ENCODE measurements at regions not wholly inside any gene's neighbourhood (a gene's known extent, or its start where the extent isn't known, plus 50 kb on each side); places are given as distances from the start of the nearest gene placed in this dataset.

GRCh38 chr11:70610566-70611565 is 212.5 kb downstream of the CTTN start:
- H3K36me3 ChIP-seq (ENCODE audit: control insufficient read depth in 1 of 2, insufficient read depth in 2 of 2, low read length in 2 of 2), result no peaks in the 10 kb centered on the region
- H3K9ac ChIP-seq (ENCODE audit: low read depth in 1 of 2, low read length in 2 of 2), result no peak overlapping the region
- no peak overlapping the region for H3K27ac ChIP-seq (ENCODE audit: low read depth, low read length)
- H3K27me3 ChIP-seq (ENCODE audit: control insufficient read depth in 1 of 2, insufficient read depth in 2 of 2, low read length in 2 of 2), result peaks cover 0 to 2% of the 10 kb centered on the region in 2 donors
- H3K4me3 ChIP-seq (ENCODE audit: low read depth in 1 of 2, low read length in 2 of 2), result no peak overlapping the region
- peaks cover 0 to 9% of the 10 kb centered on the region in 2 donors for H3K9me3 ChIP-seq (ENCODE audit: control insufficient read depth in 1 of 2, low read length in 2 of 2)
- no peaks in the 10 kb centered on the region for H3K4me1 ChIP-seq (ENCODE audit: control insufficient read depth in 1 of 2, insufficient read depth in 2 of 2, low read length in 2 of 2)

- no peaks in the 10 kb centered on the region for H3K4me1 ChIP-seq (ENCODE audit: control insufficient read depth in 1 of 2, insufficient read depth in 2 of 2, low read length in 2 of 2)
- no peak overlapping the region for H3K4me3 ChIP-seq (ENCODE audit: low read depth in 1 of 2, low read length in 2 of 2)
- H3K27me3 ChIP-seq (ENCODE audit: control insufficient read depth in 1 of 2, insufficient read depth in 2 of 2, low read length in 2 of 2), result peaks cover 0 to 2% of the 10 kb centered on the region in 2 donors
- H3K9ac ChIP-seq (ENCODE audit: low read depth in 1 of 2, low read length in 2 of 2), result no peak overlapping the region
- no peaks in the 10 kb centered on the region for H3K36me3 ChIP-seq (ENCODE audit: control insufficient read depth in 1 of 2, insufficient read depth in 2 of 2, low read length in 2 of 2)
- H3K9me3 ChIP-seq (ENCODE audit: control insufficient read depth in 1 of 2, low read length in 2 of 2), result peaks cover 0 to 9% of the 10 kb centered on the region in 2 donors
- no peak overlapping the region for H3K27ac ChIP-seq (ENCODE audit: low read depth, low read length)
Measured at GRCh38 chr11:70611821-70612220, 213.5 kb downstream of the CTTN start.

GRCh38 chr11:70612459-70613141 is 214.3 kb downstream of the CTTN start:
- H3K36me3 ChIP-seq (ENCODE audit: control insufficient read depth in 1 of 2, insufficient read depth in 2 of 2, low read length in 2 of 2), result no peaks in the 10 kb centered on the region
- H3K27ac ChIP-seq (ENCODE audit: low read depth, low read length), result no peak overlapping the region
- H3K27me3 ChIP-seq (ENCODE audit: control insufficient read depth in 1 of 2, insufficient read depth in 2 of 2, low read length in 2 of 2), result peaks cover 0 to 2% of the 10 kb centered on the region in 2 donors
- no peak overlapping the region for H3K9ac ChIP-seq (ENCODE audit: low read depth in 1 of 2, low read length in 2 of 2)
- no peak overlapping the region for H3K4me3 ChIP-seq (ENCODE audit: low read depth in 1 of 2, low read length in 2 of 2)
- H3K9me3 ChIP-seq (ENCODE audit: control insufficient read depth in 1 of 2, low read length in 2 of 2), result peaks cover 0 to 9% of the 10 kb centered on the region in 2 donors
- H3K4me1 ChIP-seq (ENCODE audit: control insufficient read depth in 1 of 2, insufficient read depth in 2 of 2, low read length in 2 of 2), result no peaks in the 10 kb centered on the region

GRCh38 chr11:70614034-70614681 is 215.8 kb downstream of the CTTN start:
- H3K36me3 ChIP-seq (ENCODE audit: control insufficient read depth in 1 of 2, insufficient read depth in 2 of 2, low read length in 2 of 2), result no peaks in the 10 kb centered on the region
- H3K4me3 ChIP-seq (ENCODE audit: low read depth in 1 of 2, low read length in 2 of 2), result no peak overlapping the region
- peaks cover 0 to 2% of the 10 kb centered on the region in 2 donors for H3K27me3 ChIP-seq (ENCODE audit: control insufficient read depth in 1 of 2, insufficient read depth in 2 of 2, low read length in 2 of 2)
- H3K27ac ChIP-seq (ENCODE audit: low read depth, low read length), result no peak overlapping the region
- H3K9ac ChIP-seq (ENCODE audit: low read depth in 1 of 2, low read length in 2 of 2), result no peak overlapping the region
- H3K4me1 ChIP-seq (ENCODE audit: control insufficient read depth in 1 of 2, insufficient read depth in 2 of 2, low read length in 2 of 2), result no peaks in the 10 kb centered on the region
- H3K9me3 ChIP-seq (ENCODE audit: control insufficient read depth in 1 of 2, low read length in 2 of 2), result peaks cover 0 to 9% of the 10 kb centered on the region in 2 donors

GRCh38 chr11:70615036-70615875 is 216.9 kb downstream of the CTTN start:
- H3K27ac ChIP-seq (ENCODE audit: low read depth, low read length), result no peak overlapping the region
- no peak overlapping the region for H3K9ac ChIP-seq (ENCODE audit: low read depth in 1 of 2, low read length in 2 of 2)
- peaks cover 0 to 9% of the 10 kb centered on the region in 2 donors for H3K9me3 ChIP-seq (ENCODE audit: control insufficient read depth in 1 of 2, low read length in 2 of 2)
- no peaks in the 10 kb centered on the region for H3K4me1 ChIP-seq (ENCODE audit: control insufficient read depth in 1 of 2, insufficient read depth in 2 of 2, low read length in 2 of 2)
- H3K27me3 ChIP-seq (ENCODE audit: control insufficient read depth in 1 of 2, insufficient read depth in 2 of 2, low read length in 2 of 2), result peaks cover 0 to 2% of the 10 kb centered on the region in 2 donors
- H3K4me3 ChIP-seq (ENCODE audit: low read depth in 1 of 2, low read length in 2 of 2), result no peak overlapping the region
- no peaks in the 10 kb centered on the region for H3K36me3 ChIP-seq (ENCODE audit: control insufficient read depth in 1 of 2, insufficient read depth in 2 of 2, low read length in 2 of 2)

GRCh38 chr11:70616317-70616716 is 218.0 kb downstream of the CTTN start:
- no peak overlapping the region for H3K9ac ChIP-seq (ENCODE audit: low read depth in 1 of 2, low read length in 2 of 2)
- no peaks in the 10 kb centered on the region for H3K4me1 ChIP-seq (ENCODE audit: control insufficient read depth in 1 of 2, insufficient read depth in 2 of 2, low read length in 2 of 2)
- H3K4me3 ChIP-seq (ENCODE audit: low read depth in 1 of 2, low read length in 2 of 2), result no peak overlapping the region
- no peak overlapping the region for H3K27ac ChIP-seq (ENCODE audit: low read depth, low read length)
- H3K9me3 ChIP-seq (ENCODE audit: control insufficient read depth in 1 of 2, low read length in 2 of 2), result peaks cover 4 to 12% of the 10 kb centered on the region in 2 donors
- peaks cover 0 to 2% of the 10 kb centered on the region in 2 donors for H3K27me3 ChIP-seq (ENCODE audit: control insufficient read depth in 1 of 2, insufficient read depth in 2 of 2, low read length in 2 of 2)
- no peaks in the 10 kb centered on the region for H3K36me3 ChIP-seq (ENCODE audit: control insufficient read depth in 1 of 2, insufficient read depth in 2 of 2, low read length in 2 of 2)

GRCh38 chr11:70616938-70617654 is 218.8 kb downstream of the CTTN start:
- Histone ChIP-seq H3K27me3 (ENCODE audit: control insufficient read depth in 1 of 2, insufficient read depth in 2 of 2, low read length in 2 of 2) (peaks cover 0 to 2% of the 10 kb centered on the region in 2 donors), H3K4me3 (ENCODE audit: low read depth in 1 of 2, low read length in 2 of 2) (no peak overlapping the region), H3K9me3 (ENCODE audit: control insufficient read depth in 1 of 2, low read length in 2 of 2) (peaks cover 4 to 12% of the 10 kb centered on the region in 2 donors)

GRCh38 chr11:70618431-70619101 is 220.2 kb downstream of the CTTN start:
- Histone ChIP-seq H3K27me3 (ENCODE audit: control insufficient read depth in 1 of 2, insufficient read depth in 2 of 2, low read length in 2 of 2) (no peaks in the 10 kb centered on the region), H3K9ac (ENCODE audit: low read depth in 1 of 2, low read length in 2 of 2) (no peak overlapping the region), H3K4me3 (ENCODE audit: low read depth in 1 of 2, low read length in 2 of 2) (no peak overlapping the region), H3K36me3 (ENCODE audit: control insufficient read depth in 1 of 2, insufficient read depth in 2 of 2, low read length in 2 of 2) (no peaks in the 10 kb centered on the region), H3K4me1 (ENCODE audit: control insufficient read depth in 1 of 2, insufficient read depth in 2 of 2, low read length in 2 of 2) (no peaks in the 10 kb centered on the region), H3K9me3 (ENCODE audit: control insufficient read depth in 1 of 2, low read length in 2 of 2) (peaks cover 4 to 12% of the 10 kb centered on the region in 2 donors), H3K27ac (ENCODE audit: low read depth, low read length) (no peak overlapping the region)

More at GRCh38 chr11:70616938-70617654, 218.8 kb downstream of the CTTN start:
- H3K9ac ChIP-seq (ENCODE audit: low read depth in 1 of 2, low read length in 2 of 2), result no peak overlapping the region
- H3K4me1 ChIP-seq (ENCODE audit: control insufficient read depth in 1 of 2, insufficient read depth in 2 of 2, low read length in 2 of 2), result no peaks in the 10 kb centered on the region
- no peaks in the 10 kb centered on the region for H3K36me3 ChIP-seq (ENCODE audit: control insufficient read depth in 1 of 2, insufficient read depth in 2 of 2, low read length in 2 of 2)
- H3K27ac ChIP-seq (ENCODE audit: low read depth, low read length), result no peak overlapping the region

Data from duodenal mucosa (tissue), 2 donors.